ENCODE measurements at regions not wholly inside any gene's neighbourhood (a gene's known extent, or its start where the extent isn't known, plus 50 kb on each side); places are given as distances from the start of the nearest gene placed in this dataset.
A peak's percentile ranks its signal among the peaks of the same experiment; 100 is the strongest.

DNA sequence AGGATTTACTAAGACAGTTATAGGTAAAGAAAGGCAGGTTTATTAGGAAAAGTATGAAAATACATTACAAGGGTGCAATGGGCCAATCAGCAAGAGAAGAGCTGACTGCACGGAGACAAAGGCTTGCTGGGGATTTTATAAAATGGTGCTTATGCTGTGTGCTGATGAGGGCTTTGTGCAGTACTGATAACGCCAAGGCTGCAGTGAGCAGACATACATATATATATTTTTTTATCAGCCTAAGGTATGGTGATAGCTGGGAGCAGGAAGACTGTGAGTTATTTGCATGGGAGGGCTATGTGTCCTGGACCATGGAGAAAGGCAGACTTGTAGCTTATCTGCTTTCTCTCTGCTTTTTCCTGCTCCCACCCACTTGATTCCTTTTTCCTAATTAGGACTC, 208.1 kb upstream of the ACTBL2 start:
- POLR2A ChIA-PET: no interaction called here
- DNase-seq (ENCODE audit: low read depth, low spot score): no peak

GRCh38 chr5:57687596-57687995, 205.0 kb upstream of the ACTBL2 start:
- TF ChIP-seq, protein P1, sequence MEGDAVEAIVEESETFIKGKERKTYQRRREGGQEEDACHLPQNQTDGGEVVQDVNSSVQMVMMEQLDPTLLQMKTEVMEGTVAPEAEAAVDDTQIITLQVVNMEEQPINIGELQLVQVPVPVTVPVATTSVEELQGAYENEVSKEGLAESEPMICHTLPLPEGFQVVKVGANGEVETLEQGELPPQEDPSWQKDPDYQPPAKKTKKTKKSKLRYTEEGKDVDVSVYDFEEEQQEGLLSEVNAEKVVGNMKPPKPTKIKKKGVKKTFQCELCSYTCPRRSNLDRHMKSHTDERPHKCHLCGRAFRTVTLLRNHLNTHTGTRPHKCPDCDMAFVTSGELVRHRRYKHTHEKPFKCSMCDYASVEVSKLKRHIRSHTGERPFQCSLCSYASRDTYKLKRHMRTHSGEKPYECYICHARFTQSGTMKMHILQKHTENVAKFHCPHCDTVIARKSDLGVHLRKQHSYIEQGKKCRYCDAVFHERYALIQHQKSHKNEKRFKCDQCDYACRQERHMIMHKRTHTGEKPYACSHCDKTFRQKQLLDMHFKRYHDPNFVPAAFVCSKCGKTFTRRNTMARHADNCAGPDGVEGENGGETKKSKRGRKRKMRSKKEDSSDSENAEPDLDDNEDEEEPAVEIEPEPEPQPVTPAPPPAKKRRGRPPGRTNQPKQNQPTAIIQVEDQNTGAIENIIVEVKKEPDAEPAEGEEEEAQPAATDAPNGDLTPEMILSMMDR (IDR thresholded peaks at IDR 0.05; ENCODE audit: insufficient read depth, low read length, missing control alignments): no peak
- CTCF ChIA-PET: no interaction called here
- peak; percentile 26 for DNase-seq (ENCODE audit: low read depth, low spot score)
- POLR2A ChIA-PET: no interaction called here
- no peak overlapping the region for H3K4me3 ChIP-seq (ENCODE audit: low read depth, low read length)

More for the DNA sequence above, 208.1 kb upstream of the ACTBL2 start:
- TF ChIP-seq, protein P1 (IDR thresholded peaks at IDR 0.05; ENCODE audit: insufficient read depth, low read length, missing control alignments): no peak
- no peak overlapping the region for H3K4me3 ChIP-seq (ENCODE audit: low read depth, low read length)
- CTCF ChIA-PET: interaction anchor here (1.4 to 1.8 kb wide), 2 partner anchors 39 to 89 kb away, joined by 4 read pairs; no protein-coding TSS in a partner anchor

DNA sequence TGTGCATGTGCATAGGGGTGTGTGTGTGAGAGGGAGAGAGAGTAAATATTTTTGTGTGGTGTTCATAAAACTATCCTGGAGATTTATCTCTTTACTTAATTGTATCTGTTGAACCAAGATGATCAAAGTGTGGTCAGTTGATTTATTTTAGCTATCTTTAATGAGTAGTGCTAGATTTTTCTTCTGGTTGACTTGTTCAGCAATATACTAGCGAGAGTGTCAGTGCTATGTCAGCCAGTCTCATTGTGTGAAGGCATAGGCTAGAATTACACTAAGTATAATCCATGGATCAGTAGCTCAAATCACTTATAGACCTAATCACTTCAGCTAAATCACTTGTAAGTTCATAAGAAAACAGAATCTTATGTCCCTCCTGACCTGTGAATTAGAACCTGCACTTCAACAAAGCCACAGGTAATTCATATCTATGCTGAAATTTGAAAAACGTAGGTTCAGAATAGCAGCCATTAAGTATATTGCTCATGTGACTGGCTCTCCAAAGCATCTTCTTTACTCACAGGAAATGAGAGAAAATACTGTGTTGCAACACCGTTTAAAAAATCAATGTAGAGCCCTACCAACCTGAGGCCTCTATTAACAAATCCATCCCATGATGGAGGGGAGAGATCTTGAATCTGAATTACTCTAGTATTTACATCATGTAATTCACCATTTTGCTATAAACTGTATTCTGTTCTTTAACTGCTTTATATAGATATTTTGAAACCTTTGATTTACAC, 203.1 kb upstream of the ACTBL2 start:
- no peak for DNase-seq (ENCODE audit: low read depth, low spot score)
- TF ChIP-seq, protein P1 (IDR thresholded peaks at IDR 0.05; ENCODE audit: insufficient read depth, low read length, missing control alignments): no peak
- ChIA-PET CTCF (interaction anchor here (0.7 to 1.3 kb wide), 2 partner anchors 20 to 26 kb away, joined by 3 read pairs; no protein-coding TSS in a partner anchor), POLR2A (no interaction called here)
- H3K4me3 ChIP-seq (ENCODE audit: low read depth, low read length): no peak overlapping the region

GRCh38 chr5:57684299-57684702, 201.7 kb upstream of the ACTBL2 start:
- TF ChIP-seq, protein P1 (IDR thresholded peaks at IDR 0.05; ENCODE audit: insufficient read depth, low read length, missing control alignments): no peak
- H3K4me3 ChIP-seq (ENCODE audit: low read depth, low read length): no peak overlapping the region
- CTCF ChIA-PET: interaction anchor here (1.0 to 1.3 kb wide), 2 partner anchors 28 to 777 kb away, joined by 3 read pairs; no protein-coding TSS in a partner anchor
- no peak for DNase-seq (ENCODE audit: low read depth, low spot score)
- POLR2A ChIA-PET: no interaction called here

DNA sequence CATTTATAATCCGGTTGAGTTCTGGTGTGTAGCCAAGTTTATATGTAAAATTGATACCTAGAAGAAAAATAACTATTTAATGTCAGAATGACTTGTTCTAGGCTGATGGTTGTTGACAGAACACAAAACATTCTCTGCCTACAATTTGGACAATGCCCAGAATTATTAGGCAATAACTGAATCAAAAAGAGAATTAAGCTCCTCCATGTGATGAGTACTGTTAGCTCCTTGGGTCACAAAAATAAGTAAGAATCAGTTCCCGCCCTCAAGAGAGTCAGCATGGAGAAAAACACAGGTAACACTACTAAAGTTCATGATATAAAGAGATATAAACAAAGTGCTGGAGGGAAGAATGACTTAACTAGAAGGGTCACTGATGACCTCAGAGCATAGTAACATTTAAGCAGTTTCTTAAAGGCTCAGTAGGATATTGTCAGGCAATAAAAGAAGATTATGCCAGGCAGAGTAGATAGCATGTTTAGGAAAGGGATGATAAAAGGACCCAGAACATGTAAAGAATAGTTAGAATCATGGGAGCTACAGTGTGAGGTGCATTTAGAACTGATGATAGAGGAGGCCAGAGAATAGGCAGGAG, 200.5 kb upstream of the ACTBL2 start:
- ChIA-PET CTCF (interaction anchor here (0.6 to 2.1 kb wide), 3 partner anchors 8 to 33 kb away, joined by 3 to 8 read pairs (median 3); no protein-coding TSS in a partner anchor), POLR2A (no interaction called here)
- no peak for DNase-seq (ENCODE audit: low read depth, low spot score)
- no peak overlapping the region for H3K4me3 ChIP-seq (ENCODE audit: low read depth, low read length)
- TF ChIP-seq, protein P1 (IDR thresholded peaks at IDR 0.05; ENCODE audit: insufficient read depth, low read length, missing control alignments): no peak

DNA sequence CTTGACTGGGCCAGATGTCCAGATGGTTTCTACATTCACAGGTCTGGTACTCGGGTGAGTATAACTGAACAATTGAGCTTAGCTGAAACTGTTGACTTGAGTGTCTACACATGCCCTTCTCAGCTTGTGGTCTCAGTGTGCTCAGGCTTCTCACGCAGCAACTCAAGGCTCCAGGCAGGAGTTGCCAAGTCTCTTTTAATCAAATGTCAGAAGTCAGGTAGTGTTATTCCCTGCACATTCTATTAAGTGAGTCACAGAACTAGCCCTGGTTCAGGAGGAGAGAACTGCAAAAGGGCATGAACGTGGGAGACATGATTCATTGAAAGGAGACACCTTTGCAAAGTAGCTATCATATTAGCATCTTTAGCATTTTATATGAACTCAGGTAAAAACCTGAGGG, 199.3 kb upstream of the ACTBL2 start:
- TF ChIP-seq, protein P1 (IDR thresholded peaks at IDR 0.05; ENCODE audit: insufficient read depth, low read length, missing control alignments): no peak
- ChIA-PET POLR2A (no interaction called here), CTCF (interaction anchor here (0.8 to 2.1 kb wide), 3 partner anchors 12 to 779 kb away, joined by 3 to 8 read pairs (median 3); no protein-coding TSS in a partner anchor)
- no peak overlapping the region for H3K4me3 ChIP-seq (ENCODE audit: low read depth, low read length)
- no peak for DNase-seq (ENCODE audit: low read depth, low spot score)

Data from AG04449 (cell line).